SH-SY5Y (cell line): ENCODE measurements at regions not wholly inside any gene's neighbourhood (a gene's known extent, or its start where the extent isn't known, plus 50 kb on each side); places are given as distances from the start of the nearest gene placed in this dataset.

ENCODE experiments used
- GATA2 ChIP-seq: IDR thresholded peaks from 2 replicates; pipeline ENCODE4 v1.6.1; 2011; ENCODE audit warnings: mild to moderate bottlenecking, low read depth, low read length
- GATA3 ChIP-seq: IDR thresholded peaks from 2 replicates; pipeline ENCODE4 v1.6.1; 2011; ENCODE audit warnings: low read depth, mild to moderate bottlenecking, low read length, moderate library complexity

DNA sequence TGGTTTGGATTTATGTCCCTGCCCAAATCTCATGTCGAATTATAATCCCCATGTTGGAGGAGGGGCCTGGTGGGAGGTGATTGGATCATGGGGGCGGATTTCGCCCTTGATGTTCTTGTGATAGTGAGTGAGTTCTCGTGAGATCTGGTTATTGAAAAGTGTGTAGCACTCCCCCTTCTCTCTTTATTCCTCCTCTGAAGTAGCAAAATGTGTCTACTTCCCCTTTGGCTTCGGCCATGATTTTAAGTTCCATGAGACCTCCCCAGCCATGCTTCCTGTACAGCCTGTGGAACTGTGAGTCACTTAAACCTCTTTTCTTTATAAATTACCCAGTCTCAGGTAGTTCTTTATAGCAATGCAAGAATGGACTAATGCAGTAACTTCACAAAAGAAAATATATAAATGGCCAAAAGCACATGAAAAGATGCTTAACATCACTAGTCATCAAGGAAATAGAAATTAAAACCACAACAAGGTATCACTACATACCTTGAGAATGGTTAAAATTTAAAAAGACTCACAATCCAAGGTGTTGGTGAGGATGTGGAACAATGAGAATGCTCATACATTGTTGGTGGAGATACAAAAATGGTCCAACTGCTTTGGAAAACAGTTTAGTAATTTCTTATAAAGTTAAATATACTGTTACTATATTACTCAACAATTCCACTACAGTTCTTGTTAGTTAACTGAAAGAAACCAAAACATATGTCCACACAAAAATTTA lies 218.7 kb downstream of the SNX10 start:
- TF ChIP-seq GATA2 (no peak), GATA3 (no peak)
